Peyer's patch (tissue), 4 donors: ENCODE measurements at regions not wholly inside any gene's neighbourhood (a gene's known extent, or its start where the extent isn't known, plus 50 kb on each side); places are given as distances from the start of the nearest gene placed in this dataset.

ENCODE experiments used
- DNase-seq, 3 donors: peaks; one replicate each; pipeline ENCODE4 v3.0.0-alpha.2; 2017 to 2019
- H3K27ac ChIP-seq, 4 donors: fragments of 200-600 bp; sonication (generic); one replicate each; pipeline ENCODE4 v1.5.1; 2016 to 2019
- H3K27me3 ChIP-seq, 2 donors: fragments of 200-600 bp; sonication (generic); one replicate each; pipeline ENCODE4 v1.5.1; 2019
- H3K36me3 ChIP-seq, 3 donors: fragments of 200-600 bp; sonication (generic); one replicate each; pipeline ENCODE4 v1.5.1; 2016 to 2019
- H3K4me1 ChIP-seq, 4 donors: fragments of 200-600 bp; sonication (generic); one replicate each; pipeline ENCODE4 v1.5.1; 2016 to 2019
- H3K4me3 ChIP-seq, 4 donors: fragments of 200-600 bp; sonication (generic); 1 replicate in 3 of 4; 2 replicates in 1 of 4; pipeline ENCODE4 v1.5.1; 2016 to 2019; ENCODE audit warnings: mild to moderate bottlenecking in 1 of 4
- H3K9me3 ChIP-seq, 4 donors: fragments of 200-600 bp; sonication (generic); one replicate each; pipeline ENCODE4 v1.5.1; 2016 to 2019; ENCODE audit warnings: mild to moderate bottlenecking in 1 of 4
- POLR2A ChIP-seq, 2 donors: fragments of 450-650 bp; IDR thresholded peaks; one replicate each; pipeline ENCODE4 v1.5.1; 2017; ENCODE audit warnings: antibody characterized with exemption in 2 of 2, mild to moderate bottlenecking in 2 of 2, moderate library complexity in 2 of 2
- TF ChIP-seq, protein P1 (sequence below), 6 experiments: fragments of 450-650 bp in 4 of 6; fragments of 200-600 bp in 2 of 6; sonication (generic) in 1 of 6; IDR thresholded peaks; one replicate each; pipeline ENCODE4 v1.5.1; 2017 to 2019; ENCODE audit warnings: antibody characterized with exemption in 6 of 6, mild to moderate bottlenecking in 3 of 6, moderate library complexity in 1 of 6

DNA sequence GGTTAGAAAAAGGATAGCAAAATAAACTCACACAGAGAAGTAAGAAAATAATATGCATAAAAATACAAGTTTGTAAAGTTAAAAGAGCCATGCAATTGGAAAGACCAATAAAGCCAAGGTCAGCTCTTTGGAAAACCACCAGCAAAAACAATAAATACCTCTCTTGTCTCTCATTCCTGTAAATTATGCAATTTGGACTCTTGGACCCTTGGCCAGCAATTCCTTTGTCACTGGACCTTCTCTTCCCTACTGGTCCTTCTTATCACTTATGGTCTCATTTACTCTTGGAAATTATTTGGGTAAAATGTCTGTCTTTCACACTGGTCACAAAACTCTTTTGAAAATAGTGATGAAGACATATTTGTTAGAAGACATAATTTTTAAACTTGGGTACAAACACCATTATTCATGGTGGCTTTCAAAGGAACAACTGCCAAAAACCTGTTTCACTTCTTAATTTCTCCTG lies 379.5 kb downstream of the TMEM232 start:
- Histone ChIP-seq H3K36me3 (no peaks in the 10 kb centered on the region), H3K4me3 (no peak overlapping the region), H3K27ac (no peak overlapping the region), H3K27me3 (no peaks in the 10 kb centered on the region), H3K4me1 (no peaks in the 10 kb centered on the region), H3K9me3 (no peaks in the 10 kb centered on the region)
- TF ChIP-seq, protein P1, sequence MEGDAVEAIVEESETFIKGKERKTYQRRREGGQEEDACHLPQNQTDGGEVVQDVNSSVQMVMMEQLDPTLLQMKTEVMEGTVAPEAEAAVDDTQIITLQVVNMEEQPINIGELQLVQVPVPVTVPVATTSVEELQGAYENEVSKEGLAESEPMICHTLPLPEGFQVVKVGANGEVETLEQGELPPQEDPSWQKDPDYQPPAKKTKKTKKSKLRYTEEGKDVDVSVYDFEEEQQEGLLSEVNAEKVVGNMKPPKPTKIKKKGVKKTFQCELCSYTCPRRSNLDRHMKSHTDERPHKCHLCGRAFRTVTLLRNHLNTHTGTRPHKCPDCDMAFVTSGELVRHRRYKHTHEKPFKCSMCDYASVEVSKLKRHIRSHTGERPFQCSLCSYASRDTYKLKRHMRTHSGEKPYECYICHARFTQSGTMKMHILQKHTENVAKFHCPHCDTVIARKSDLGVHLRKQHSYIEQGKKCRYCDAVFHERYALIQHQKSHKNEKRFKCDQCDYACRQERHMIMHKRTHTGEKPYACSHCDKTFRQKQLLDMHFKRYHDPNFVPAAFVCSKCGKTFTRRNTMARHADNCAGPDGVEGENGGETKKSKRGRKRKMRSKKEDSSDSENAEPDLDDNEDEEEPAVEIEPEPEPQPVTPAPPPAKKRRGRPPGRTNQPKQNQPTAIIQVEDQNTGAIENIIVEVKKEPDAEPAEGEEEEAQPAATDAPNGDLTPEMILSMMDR (IDR thresholded peaks at IDR 0.05), result no peak
- no peak for TF ChIP-seq POLR2A (IDR thresholded peaks at IDR 0.05)
- no peak for DNase-seq

GRCh38 chr5:110347781-110348180 lies 378.7 kb downstream of the TMEM232 start:
- Histone ChIP-seq H3K4me1 (no peaks in the 10 kb centered on the region), H3K36me3 (no peaks in the 10 kb centered on the region), H3K4me3 (no peak overlapping the region), H3K27ac (no peak overlapping the region), H3K9me3 (no peaks in the 10 kb centered on the region), H3K27me3 (no peaks in the 10 kb centered on the region)
- TF ChIP-seq POLR2A (IDR thresholded peaks at IDR 0.05), result no peak
- TF ChIP-seq, protein P1 (IDR thresholded peaks at IDR 0.05), result no peak
- no peak for DNase-seq

GRCh38 chr5:110351430-110351829 lies 375.0 kb downstream of the TMEM232 start:
- Histone ChIP-seq H3K4me1 (no peaks in the 10 kb centered on the region), H3K4me3 (no peak overlapping the region), H3K9me3 (no peaks in the 10 kb centered on the region), H3K27ac (no peak overlapping the region), H3K36me3 (no peaks in the 10 kb centered on the region), H3K27me3 (no peaks in the 10 kb centered on the region)
- TF ChIP-seq, protein P1 (IDR thresholded peaks at IDR 0.05), result no peak
- TF ChIP-seq POLR2A (IDR thresholded peaks at IDR 0.05), result no peak
- no peak for DNase-seq

GRCh38 chr5:110354311-110354710 lies 372.2 kb downstream of the TMEM232 start:
- Histone ChIP-seq H3K27ac (no peak overlapping the region), H3K4me1 (no peaks in the 10 kb centered on the region), H3K36me3 (no peaks in the 10 kb centered on the region), H3K4me3 (no peak overlapping the region), H3K27me3 (no peaks in the 10 kb centered on the region), H3K9me3 (no peaks in the 10 kb centered on the region)
- DNase-seq, result no peak
- TF ChIP-seq POLR2A (IDR thresholded peaks at IDR 0.05), result no peak
- TF ChIP-seq, protein P1 (IDR thresholded peaks at IDR 0.05), result no peak

GRCh38 chr5:110354915-110355644 lies 371.4 kb downstream of the TMEM232 start:
- Histone ChIP-seq H3K36me3 (no peaks in the 10 kb centered on the region), H3K27me3 (no peaks in the 10 kb centered on the region), H3K27ac (no peak overlapping the region), H3K4me3 (no peak overlapping the region), H3K4me1 (no peaks in the 10 kb centered on the region), H3K9me3 (no peaks in the 10 kb centered on the region)
- DNase-seq, result no peak
- TF ChIP-seq, protein P1 (IDR thresholded peaks at IDR 0.05), result no peak
- TF ChIP-seq POLR2A (IDR thresholded peaks at IDR 0.05), result no peak
